Mesodermal cell (in vitro differentiated cells): ENCODE measurements at regions not wholly inside any gene's neighbourhood (a gene's known extent, or its start where the extent isn't known, plus 50 kb on each side); places are given as distances from the start of the nearest gene placed in this dataset.

ENCODE experiments used
- H3K27ac ChIP-seq: 2 replicates; pipeline ENCODE4 v1.7.0; 2013; ENCODE audit warnings: mild to moderate bottlenecking, low read depth, low read length, moderate library complexity; ENCODE audit not compliant: severe bottlenecking
- H3K36me3 ChIP-seq: 2 replicates; pipeline ENCODE4 v1.7.1; 2013; ENCODE audit warnings: mild to moderate bottlenecking, low read length, moderate library complexity; ENCODE audit not compliant: control insufficient read depth, insufficient read depth
- H3K4me1 ChIP-seq: one replicate; pipeline ENCODE4 v1.7.1; 2013; ENCODE audit warnings: mild to moderate bottlenecking, low read length; ENCODE audit not compliant: insufficient read depth, control insufficient read depth, poor library complexity, severe bottlenecking
- H3K4me3 ChIP-seq: 2 replicates; pipeline ENCODE4 v1.7.0; 2013; ENCODE audit warnings: low read length, control low read depth, mild to moderate bottlenecking; ENCODE audit not compliant: insufficient read depth, poor library complexity, severe bottlenecking; ENCODE audit errors: extremely low read depth
- H3K9me3 ChIP-seq: 2 replicates; pipeline ENCODE4 v1.7.1; 2013; ENCODE audit warnings: mild to moderate bottlenecking, low read length, moderate library complexity; ENCODE audit not compliant: control insufficient read depth
- WGBS, 2 experiments: methylation state at CpG; one replicate each; pipeline ENCODE4 v1.1.5; 2013; ENCODE audit warnings: missing lambda C conversion rate in 2 of 2; ENCODE audit not compliant: insufficient coverage in 2 of 2; 5-methylcytosine and 5-hydroxymethylcytosine counted together

GRCh38 chr3:152202976-152203626 is 65.6 kb upstream of the MBNL1 start:
- H3K9me3 ChIP-seq = no peaks in the 10 kb centered on the region
- H3K4me3 ChIP-seq = no peak overlapping the region
- no peaks in the 10 kb centered on the region for H3K36me3 ChIP-seq
- H3K27ac ChIP-seq = no peak overlapping the region
- WGBS, 2 experiments = no CpG with 5 or more reads among the region's 3 CpGs
- peaks cover 3% of the 10 kb centered on the region for H3K4me1 ChIP-seq

- Histone ChIP-seq H3K27ac (no peak overlapping the region), H3K4me3 (no peak overlapping the region), H3K9me3 (no peaks in the 10 kb centered on the region), H3K36me3 (no peaks in the 10 kb centered on the region), H3K4me1 (peaks cover 3% of the 10 kb centered on the region)
- WGBS, 2 experiments = no CpG with 5 or more reads among the region's 1 CpG
Measured at GRCh38 chr3:152203652-152204051, 65.1 kb upstream of the MBNL1 start.

GRCh38 chr3:152204218-152204617 is 64.5 kb upstream of the MBNL1 start:
- H3K4me1 ChIP-seq = peaks cover 3% of the 10 kb centered on the region
- WGBS, 2 experiments = no CpG with 5 or more reads among the region's 2 CpGs
- no peaks in the 10 kb centered on the region for H3K36me3 ChIP-seq
- no peak overlapping the region for H3K4me3 ChIP-seq
- no peak overlapping the region for H3K27ac ChIP-seq
- H3K9me3 ChIP-seq = no peaks in the 10 kb centered on the region

GRCh38 chr3:152205097-152205593 is 63.6 kb upstream of the MBNL1 start:
- no peak overlapping the region for H3K4me3 ChIP-seq
- WGBS, 2 experiments = no CpG with 5 or more reads among the region's 3 CpGs
- H3K9me3 ChIP-seq = no peaks in the 10 kb centered on the region
- no peak overlapping the region for H3K27ac ChIP-seq
- H3K36me3 ChIP-seq = no peaks in the 10 kb centered on the region
- peaks cover 3% of the 10 kb centered on the region for H3K4me1 ChIP-seq

- Histone ChIP-seq H3K27ac (no peak overlapping the region), H3K9me3 (no peaks in the 10 kb centered on the region), H3K4me3 (no peak overlapping the region), H3K4me1 (no peaks in the 10 kb centered on the region), H3K36me3 (no peaks in the 10 kb centered on the region)
- 94% methylated on average over 3 of the region's 3 CpGs; no CpG with 5 or more reads in 1 of the 2 experiments for WGBS, 2 experiments
Measured at GRCh38 chr3:152206243-152206760, 62.4 kb upstream of the MBNL1 start.

- H3K9me3 ChIP-seq = no peaks in the 10 kb centered on the region
- H3K4me1 ChIP-seq = no peaks in the 10 kb centered on the region
- no peak overlapping the region for H3K4me3 ChIP-seq
- H3K36me3 ChIP-seq = no peaks in the 10 kb centered on the region
- 86 to 100% methylated on average over 1 of the region's 2 CpGs for WGBS, 2 experiments
- H3K27ac ChIP-seq = no peak overlapping the region
Measured at GRCh38 chr3:152208439-152208838, 60.3 kb upstream of the MBNL1 start.

GRCh38 chr3:152209060-152209459 is 59.7 kb upstream of the MBNL1 start:
- WGBS, 2 experiments = no CpG with 5 or more reads among the region's 2 CpGs
- Histone ChIP-seq H3K4me1 (no peaks in the 10 kb centered on the region), H3K4me3 (no peak overlapping the region), H3K9me3 (no peaks in the 10 kb centered on the region), H3K36me3 (no peaks in the 10 kb centered on the region), H3K27ac (no peak overlapping the region)

GRCh38 chr3:152209776-152210175 is 59.0 kb upstream of the MBNL1 start:
- Histone ChIP-seq H3K4me3 (no peak overlapping the region), H3K36me3 (no peaks in the 10 kb centered on the region), H3K27ac (no peak overlapping the region), H3K4me1 (no peaks in the 10 kb centered on the region), H3K9me3 (no peaks in the 10 kb centered on the region)
- 80 to 100% methylated on average over 2 to 3 of the region's 5 CpGs for WGBS, 2 experiments

- no peak overlapping the region for H3K27ac ChIP-seq
- no peaks in the 10 kb centered on the region for H3K9me3 ChIP-seq
- no peak overlapping the region for H3K4me3 ChIP-seq
- WGBS, 2 experiments = 83 to 100% methylated on average over 1 to 2 of the region's 2 CpGs
- no peaks in the 10 kb centered on the region for H3K4me1 ChIP-seq
- H3K36me3 ChIP-seq = no peaks in the 10 kb centered on the region
Measured at GRCh38 chr3:152210697-152211096, 58.0 kb upstream of the MBNL1 start.

- Histone ChIP-seq H3K9me3 (no peaks in the 10 kb centered on the region), H3K4me1 (no peaks in the 10 kb centered on the region), H3K4me3 (no peak overlapping the region), H3K27ac (no peak overlapping the region), H3K36me3 (no peaks in the 10 kb centered on the region)
- WGBS, 2 experiments = no CpG with 5 or more reads among the region's 1 CpG
Measured at GRCh38 chr3:152211655-152212054, 57.1 kb upstream of the MBNL1 start.

GRCh38 chr3:152213203-152213602 is 55.5 kb upstream of the MBNL1 start:
- no peaks in the 10 kb centered on the region for H3K9me3 ChIP-seq
- no peaks in the 10 kb centered on the region for H3K36me3 ChIP-seq
- H3K27ac ChIP-seq = no peak overlapping the region
- no peaks in the 10 kb centered on the region for H3K4me1 ChIP-seq
- H3K4me3 ChIP-seq = no peak overlapping the region
